ENCODE measurements at regions not wholly inside any gene's neighbourhood (a gene's known extent, or its start where the extent isn't known, plus 50 kb on each side); places are given as distances from the start of the nearest gene placed in this dataset.
"Not testable (repeated sequence)": the region's sequence is repeated elsewhere in the genome, so short reads cannot be mapped to it uniquely, and the experiment has no call there.

DNA sequence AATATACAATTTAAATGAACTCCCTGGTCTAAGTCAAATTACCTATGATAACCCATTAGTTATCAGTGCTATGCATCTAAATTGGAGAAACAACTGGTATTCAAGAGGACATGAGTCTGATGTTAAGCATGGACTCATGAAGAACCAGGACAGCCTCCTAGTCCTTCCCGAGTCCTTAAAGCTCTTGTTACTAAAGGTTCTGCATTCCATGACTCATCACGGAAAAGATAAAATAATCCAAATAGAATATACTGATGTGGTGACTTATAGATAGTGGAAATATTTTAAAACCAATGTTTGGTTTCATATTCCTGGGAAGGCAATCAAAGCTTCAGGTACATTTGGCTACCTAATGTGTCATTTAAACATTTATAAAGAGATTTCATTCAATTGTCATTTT, 117.2 kb upstream of the PMCH start:
- no peak for DNase-seq
- Mint-ChIP-seq H3K27me3 (peaks cover 6% of the 10 kb centered on the region), H3K9me3 (no peaks in the 10 kb centered on the region), H3K36me3 (ENCODE audit: low read depth) (no peaks in the 10 kb centered on the region), H3K27ac (no peak overlapping the region), H3K4me3 (no peak overlapping the region), H3K4me1 (peaks cover 5% of the 10 kb centered on the region)
- ChIA-PET CTCF (no interaction called here), POLR2A (no interaction called here)

- H3K36me3 Mint-ChIP-seq (ENCODE audit: low read depth); H3K9me3 Mint-ChIP-seq; H3K4me3 Mint-ChIP-seq; DNase-seq; H3K27me3 Mint-ChIP-seq; CTCF ChIA-PET; H3K27ac Mint-ChIP-seq; POLR2A ChIA-PET; H3K4me1 Mint-ChIP-seq: not testable (repeated sequence)
Observed at GRCh38 chr12:102313116-102313971, 115.7 kb upstream of the PMCH start.

DNA sequence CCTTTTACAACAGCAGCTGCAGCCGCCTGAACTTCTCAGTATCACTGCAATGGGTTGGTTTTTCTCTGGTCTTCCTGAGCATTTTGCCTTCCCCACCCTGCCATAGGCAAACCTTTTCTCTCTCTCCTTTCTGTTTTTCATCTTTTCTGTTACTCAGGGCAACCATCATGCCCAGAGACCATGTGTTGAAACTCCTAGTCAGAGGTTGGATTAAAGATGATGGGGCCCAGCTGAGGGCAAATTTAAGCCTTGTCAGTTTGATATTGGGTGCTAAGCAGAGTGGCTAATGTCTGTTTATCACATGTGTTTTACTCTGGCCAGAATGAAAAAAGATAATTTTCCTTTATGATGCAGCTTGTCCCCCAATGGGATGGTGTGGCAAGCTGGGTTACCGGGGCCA, 107.9 kb upstream of the PMCH start:
- CTCF ChIA-PET = no interaction called here
- no peak for DNase-seq
- Mint-ChIP-seq H3K36me3 (ENCODE audit: low read depth) (no peaks in the 10 kb centered on the region), H3K4me3 (no peak overlapping the region), H3K27me3 (no peaks in the 10 kb centered on the region), H3K9me3 (no peaks in the 10 kb centered on the region), H3K27ac (no peak overlapping the region), H3K4me1 (peaks cover 12% of the 10 kb centered on the region)
- POLR2A ChIA-PET = no interaction called here

DNA sequence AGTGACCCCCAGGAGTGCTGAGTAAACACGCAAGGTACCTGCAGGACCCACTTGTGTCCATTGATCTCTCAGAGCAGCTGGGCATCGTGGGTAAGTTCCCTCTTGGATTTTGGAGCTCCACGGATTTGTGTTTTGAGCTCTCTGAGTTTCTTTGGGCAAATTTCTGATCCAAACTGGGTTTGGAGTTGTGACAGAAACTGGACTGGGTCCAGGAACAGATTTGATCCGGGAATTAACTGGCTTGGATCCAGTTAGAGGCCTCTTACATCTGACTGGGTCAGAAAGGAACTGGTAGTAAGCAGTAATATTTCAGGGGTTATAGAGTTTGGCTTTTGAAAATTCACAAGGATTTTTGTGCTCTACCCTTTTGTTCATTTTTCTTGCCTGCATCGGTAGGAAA, 107.0 kb upstream of the PMCH start:
- CTCF ChIA-PET; H3K9me3 Mint-ChIP-seq; POLR2A ChIA-PET; H3K36me3 Mint-ChIP-seq (ENCODE audit: low read depth); DNase-seq; H3K27me3 Mint-ChIP-seq; H3K4me3 Mint-ChIP-seq; H3K27ac Mint-ChIP-seq: not testable (repeated sequence)
- peaks cover 12% of the 10 kb centered on the region for H3K4me1 Mint-ChIP-seq

DNA sequence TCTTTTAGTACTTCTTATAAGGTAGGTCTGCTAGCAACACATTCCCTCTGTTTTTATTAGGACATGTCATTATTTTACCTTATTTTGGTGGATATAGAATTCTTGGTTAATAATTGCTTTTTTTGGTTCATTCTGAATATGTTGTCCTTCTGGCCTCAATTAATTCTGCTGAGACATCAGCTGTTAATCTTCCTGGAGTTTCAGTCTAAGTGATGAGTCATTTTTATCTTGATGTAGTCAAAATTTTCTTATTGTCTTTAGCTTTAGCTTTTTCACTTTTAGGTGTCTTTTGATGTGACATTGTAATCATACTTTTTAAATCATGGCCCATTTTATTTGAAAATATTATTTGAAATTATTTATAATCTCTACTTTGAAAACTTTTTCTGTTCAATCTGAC, 104.9 kb upstream of the PMCH start:
- no peak for DNase-seq
- H3K4me1 Mint-ChIP-seq = peaks cover 12% of the 10 kb centered on the region
- no peaks in the 10 kb centered on the region for H3K9me3 Mint-ChIP-seq
- H3K36me3 Mint-ChIP-seq (ENCODE audit: low read depth) = no peaks in the 10 kb centered on the region
- H3K4me3 Mint-ChIP-seq = no peak overlapping the region
- no peak overlapping the region for H3K27ac Mint-ChIP-seq
- POLR2A ChIA-PET = no interaction called here
- CTCF ChIA-PET = interaction anchor here (0.6 to 1.8 kb wide), 2 partner anchors 339 to 400 kb away, joined by 3 to 6 read pairs; no protein-coding TSS in a partner anchor
- peaks cover 3% of the 10 kb centered on the region for H3K27me3 Mint-ChIP-seq

GRCh38 chr12:102301547-102301946, 103.9 kb upstream of the PMCH start:
- Mint-ChIP-seq H3K9me3 (no peaks in the 10 kb centered on the region), H3K4me3 (no peak overlapping the region), H3K36me3 (ENCODE audit: low read depth) (no peaks in the 10 kb centered on the region), H3K27me3 (peaks cover 7% of the 10 kb centered on the region), H3K4me1 (peaks cover 12% of the 10 kb centered on the region), H3K27ac (no peak overlapping the region)
- CTCF ChIA-PET = interaction anchor here (0.5 kb wide), 1 partner anchor 176 kb away, joined by 3 read pairs; no protein-coding TSS in a partner anchor
- no peak for DNase-seq
- POLR2A ChIA-PET = no interaction called here

DNA sequence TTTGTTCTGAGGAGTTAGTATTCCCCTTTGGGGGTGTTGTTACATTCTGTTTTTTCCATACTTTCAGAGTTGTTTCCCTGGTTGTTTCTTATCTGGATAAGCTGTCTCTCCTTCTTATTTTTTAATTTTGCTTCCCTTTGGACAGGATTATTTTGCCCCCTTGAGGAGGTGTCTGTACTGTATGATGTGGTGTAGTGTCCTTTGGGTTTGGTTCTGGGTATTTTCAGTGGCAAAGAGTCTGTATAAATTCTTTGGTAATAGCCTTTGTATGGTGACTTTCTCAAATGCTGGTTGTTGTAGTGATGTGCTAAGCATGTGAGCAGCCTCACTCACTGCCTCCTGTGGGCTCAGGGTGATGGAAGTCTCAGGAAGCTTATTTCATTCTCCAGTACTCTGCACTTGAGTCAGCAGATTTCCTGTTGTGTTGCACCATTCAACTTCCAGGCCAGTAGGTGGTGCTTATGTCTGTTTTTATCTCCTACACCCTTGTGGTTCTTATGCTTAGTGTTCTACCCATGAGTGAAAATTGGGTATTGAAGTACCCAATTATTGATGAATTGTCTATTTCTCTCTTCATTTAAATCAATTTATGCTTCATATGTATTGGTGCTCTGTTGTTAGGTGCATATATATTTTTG, 103.3 kb upstream of the PMCH start:
- ChIA-PET CTCF (interaction anchor here (0.6 to 2.2 kb wide), 4 partner anchors 178 to 402 kb away, joined by 3 to 8 read pairs (median 4); no protein-coding TSS in a partner anchor), POLR2A (interaction anchor here (1.2 kb wide), 1 partner anchor 178 kb away, joined by 3 read pairs; no protein-coding TSS in a partner anchor)
- H3K36me3 Mint-ChIP-seq (ENCODE audit: low read depth) = no peaks in the 10 kb centered on the region
- H3K4me1 Mint-ChIP-seq = peaks cover 12% of the 10 kb centered on the region
- H3K27me3 Mint-ChIP-seq = peaks cover 7% of the 10 kb centered on the region
- H3K9me3 Mint-ChIP-seq = no peaks in the 10 kb centered on the region
- no peak overlapping the region for H3K4me3 Mint-ChIP-seq
- no peak overlapping the region for H3K27ac Mint-ChIP-seq
- DNase-seq = peak; percentile 37

GRCh38 chr12:102299731-102300130, 102.1 kb upstream of the PMCH start:
- H3K27me3 Mint-ChIP-seq = peaks cover 7% of the 10 kb centered on the region
- DNase-seq = no peak
- H3K36me3 Mint-ChIP-seq (ENCODE audit: low read depth) = no peaks in the 10 kb centered on the region
- H3K4me1 Mint-ChIP-seq = peaks cover 12% of the 10 kb centered on the region
- POLR2A ChIA-PET = no interaction called here
- CTCF ChIA-PET = interaction anchor here (1.2 to 2.2 kb wide), 3 partner anchors 179 to 403 kb away, joined by 3 to 8 read pairs (median 5); no protein-coding TSS in a partner anchor
- no peak overlapping the region for H3K4me3 Mint-ChIP-seq
- H3K9me3 Mint-ChIP-seq = no peaks in the 10 kb centered on the region
- no peak overlapping the region for H3K27ac Mint-ChIP-seq

DNA sequence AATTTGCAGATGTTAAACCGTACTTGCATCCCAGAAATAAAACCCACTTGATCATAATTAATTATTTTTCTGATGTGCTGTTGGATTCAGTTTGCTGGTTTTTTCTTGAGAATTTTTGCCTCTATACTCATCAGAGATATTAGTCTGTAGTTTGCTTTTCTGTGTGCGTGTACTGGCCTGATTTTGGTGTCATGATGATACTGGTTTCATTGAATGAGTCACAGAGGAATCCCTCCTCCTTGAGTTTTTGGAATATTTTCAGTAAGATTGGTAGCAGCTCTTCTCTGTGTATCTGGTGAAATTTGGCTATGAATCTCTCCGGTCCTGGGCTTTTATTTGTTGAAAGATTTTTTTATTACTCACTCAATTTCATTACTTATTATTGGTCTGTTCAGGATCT, 100.4 kb upstream of the PMCH start:
- DNase-seq = no peak
- Mint-ChIP-seq H3K9me3 (no peaks in the 10 kb centered on the region), H3K27ac (no peak overlapping the region), H3K36me3 (ENCODE audit: low read depth) (no peaks in the 10 kb centered on the region), H3K4me3 (no peak overlapping the region), H3K27me3 (peaks cover 7% of the 10 kb centered on the region), H3K4me1 (peaks cover 10% of the 10 kb centered on the region)
- CTCF ChIA-PET = no interaction called here
- POLR2A ChIA-PET = no interaction called here

- no peak overlapping the region for H3K4me3 Mint-ChIP-seq
- no peak overlapping the region for H3K27ac Mint-ChIP-seq
- POLR2A ChIA-PET = no interaction called here
- no peak for DNase-seq
- no peaks in the 10 kb centered on the region for H3K9me3 Mint-ChIP-seq
- CTCF ChIA-PET = no interaction called here
- peaks cover 7% of the 10 kb centered on the region for H3K4me1 Mint-ChIP-seq
- H3K36me3 Mint-ChIP-seq (ENCODE audit: low read depth) = no peaks in the 10 kb centered on the region
- H3K27me3 Mint-ChIP-seq = peaks cover 7% of the 10 kb centered on the region
Observed at GRCh38 chr12:102297412-102297811, 99.8 kb upstream of the PMCH start.

GRCh38 chr12:102294568-102294967, 96.9 kb upstream of the PMCH start:
- Mint-ChIP-seq H3K27ac (no peak overlapping the region), H3K4me1 (no peaks in the 10 kb centered on the region), H3K9me3 (peaks cover 3% of the 10 kb centered on the region), H3K36me3 (ENCODE audit: low read depth) (no peaks in the 10 kb centered on the region), H3K27me3 (peaks cover 7% of the 10 kb centered on the region), H3K4me3 (no peak overlapping the region)
- no peak for DNase-seq
- CTCF ChIA-PET = no interaction called here
- POLR2A ChIA-PET = no interaction called here

GRCh38 chr12:102291498-102292440, 94.1 kb upstream of the PMCH start:
- H3K9me3 Mint-ChIP-seq; H3K4me3 Mint-ChIP-seq; H3K4me1 Mint-ChIP-seq; H3K27ac Mint-ChIP-seq; CTCF ChIA-PET; H3K27me3 Mint-ChIP-seq; POLR2A ChIA-PET; H3K36me3 Mint-ChIP-seq (ENCODE audit: low read depth); DNase-seq: not testable (repeated sequence)

DNA sequence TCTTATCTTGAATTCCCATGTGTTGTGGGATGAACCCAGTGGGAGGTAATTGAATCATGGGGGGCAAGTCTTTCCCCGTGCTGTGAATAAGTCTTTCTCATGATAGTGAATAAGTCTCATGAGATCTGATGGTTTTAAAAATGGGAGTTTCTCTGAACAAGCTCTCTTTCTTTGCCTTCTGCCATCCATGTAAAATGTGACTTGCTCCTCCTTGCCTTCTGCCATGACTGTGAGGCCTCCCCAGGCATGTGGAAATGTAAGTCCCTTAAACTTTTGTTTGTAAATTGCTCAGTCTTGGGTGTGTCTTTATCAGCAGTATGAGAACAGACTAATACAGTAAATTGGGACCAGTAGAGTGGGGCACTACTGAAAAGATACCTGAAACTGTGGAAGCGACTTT, 92.1 kb upstream of the PMCH start:
- CTCF ChIA-PET, POLR2A ChIA-PET, H3K4me3 Mint-ChIP-seq: not testable (repeated sequence)

More for the DNA sequence above, 92.1 kb upstream of the PMCH start:
- H3K9me3 Mint-ChIP-seq; H3K36me3 Mint-ChIP-seq (ENCODE audit: low read depth); H3K4me1 Mint-ChIP-seq; H3K27me3 Mint-ChIP-seq; DNase-seq; H3K27ac Mint-ChIP-seq: not testable (repeated sequence)
